ENCODE measurements at regions not wholly inside any gene's neighbourhood (a gene's known extent, or its start where the extent isn't known, plus 50 kb on each side); places are given as distances from the start of the nearest gene placed in this dataset.

DNA sequence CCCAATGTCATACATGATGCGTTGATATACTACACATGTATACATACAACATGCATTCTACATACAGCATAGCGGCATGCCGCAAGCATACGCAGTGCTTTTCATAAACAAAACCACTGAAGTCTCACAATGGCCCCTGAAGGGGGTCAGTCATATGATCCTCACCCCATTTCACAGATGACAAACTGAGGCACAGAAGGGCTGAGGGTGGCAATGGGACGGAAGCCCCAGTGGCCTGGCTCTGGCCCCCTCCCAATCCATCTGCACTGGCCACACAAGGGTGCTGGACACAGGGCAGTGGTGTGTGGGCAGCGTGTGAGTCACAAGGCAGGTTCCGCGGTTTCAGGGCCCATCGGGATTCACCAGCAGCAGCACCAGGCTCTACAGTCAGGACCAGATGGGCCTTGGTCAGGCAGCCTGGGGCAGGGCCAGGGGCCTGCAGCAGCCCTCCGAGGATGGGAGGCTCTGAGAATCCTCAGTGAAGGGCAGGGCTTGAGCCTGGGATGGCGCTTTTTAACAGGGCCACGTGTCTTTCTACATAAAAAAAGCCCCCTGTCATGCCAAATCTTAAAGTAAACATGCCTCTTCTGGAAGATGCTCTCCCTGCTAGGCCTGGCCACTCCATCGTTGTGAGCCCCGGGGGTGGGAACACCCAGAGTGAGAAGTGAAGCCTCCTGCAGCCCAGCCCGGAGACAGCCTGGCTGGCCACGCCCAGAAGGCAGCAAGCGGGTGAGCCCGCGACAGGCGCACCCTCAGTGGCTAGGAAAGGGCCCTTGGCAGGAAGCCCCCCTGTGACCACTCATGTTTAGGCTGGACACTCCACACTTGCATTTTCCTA is 206.5 kb downstream of the CTTN start:
- no peak overlapping the region for H3K27ac Mint-ChIP-seq
- no peaks in the 10 kb centered on the region for H3K4me1 Mint-ChIP-seq
- H3K4me3 Mint-ChIP-seq, result no peak overlapping the region

DNA sequence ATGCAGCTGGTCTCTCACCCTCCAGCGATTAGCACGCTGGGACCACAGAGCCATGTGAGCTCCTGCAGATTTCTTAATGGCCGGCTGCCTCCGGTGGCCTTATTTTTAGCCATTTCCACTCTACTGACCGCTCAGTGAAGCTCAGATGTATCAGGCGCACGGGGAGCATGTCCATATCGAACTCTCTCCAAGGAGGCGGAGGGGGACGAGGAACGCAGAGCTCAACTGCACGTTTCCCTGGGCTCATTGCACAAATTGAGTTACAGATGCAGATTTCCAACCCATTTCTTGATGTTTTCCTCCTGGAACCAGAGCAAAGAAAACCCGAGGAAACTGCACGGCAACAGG is 207.1 kb downstream of the CTTN start:
- no peak overlapping the region for H3K27ac ChIP-seq (ENCODE audit: low read depth, low read length)
- H3K27me3 Mint-ChIP-seq, result peaks cover 0 to 2% of the 10 kb centered on the region in 2 donors
- H3K4me1 ChIP-seq (ENCODE audit: insufficient read depth, low read length), result no peaks in the 10 kb centered on the region
- no peaks in the 10 kb centered on the region for H3K36me3 ChIP-seq (ENCODE audit: insufficient read depth, low read length)
- H3K9me3 Mint-ChIP-seq, result no peaks in the 10 kb centered on the region
- H3K27ac Mint-ChIP-seq, result peak overlapping the region in 1 of 7 donors; percentile 9
- H3K27me3 ChIP-seq (ENCODE audit: insufficient read depth, low read length), result no peaks in the 10 kb centered on the region
- ChIA-PET CTCF (ENCODE audit: partially characterized antibody) (no interaction called here), POLR2A (ENCODE audit: partially characterized antibody) (no interaction called here)
- H3K9me3 ChIP-seq (ENCODE audit: control insufficient read depth in 1 of 2, low read length in 2 of 2), result no peaks in the 10 kb centered on the region
- H3K4me1 Mint-ChIP-seq, result no peaks in the 10 kb centered on the region
- no peaks in the 10 kb centered on the region for H3K36me3 Mint-ChIP-seq
- H3K4me3 ChIP-seq (ENCODE audit: low read length in 2 of 2), result no peak overlapping the region
- DNase-seq, result no peak
- H3K4me3 Mint-ChIP-seq, result no peak overlapping the region
- intact Hi-C loops (cut with micrococcal nuclease), result no loop called here

More for the DNA sequence above, 206.5 kb downstream of the CTTN start:
- intact Hi-C loops (cut with micrococcal nuclease), result no loop called here
- Histone ChIP-seq H3K4me3 (ENCODE audit: low read length in 2 of 2) (no peak overlapping the region), H3K4me1 (ENCODE audit: insufficient read depth, low read length) (no peaks in the 10 kb centered on the region), H3K9me3 (ENCODE audit: control insufficient read depth in 1 of 2, low read length in 2 of 2) (no peaks in the 10 kb centered on the region), H3K27me3 (ENCODE audit: insufficient read depth, low read length) (no peaks in the 10 kb centered on the region), H3K36me3 (ENCODE audit: insufficient read depth, low read length) (no peaks in the 10 kb centered on the region), H3K27ac (ENCODE audit: low read depth, low read length) (no peak overlapping the region)
- ChIA-PET CTCF (ENCODE audit: partially characterized antibody) (no interaction called here), POLR2A (ENCODE audit: partially characterized antibody) (no interaction called here)
- H3K9me3 Mint-ChIP-seq, result no peaks in the 10 kb centered on the region
- H3K36me3 Mint-ChIP-seq, result no peaks in the 10 kb centered on the region
- H3K27me3 Mint-ChIP-seq, result peaks cover 0 to 2% of the 10 kb centered on the region in 2 donors
- DNase-seq, result no peak

DNA sequence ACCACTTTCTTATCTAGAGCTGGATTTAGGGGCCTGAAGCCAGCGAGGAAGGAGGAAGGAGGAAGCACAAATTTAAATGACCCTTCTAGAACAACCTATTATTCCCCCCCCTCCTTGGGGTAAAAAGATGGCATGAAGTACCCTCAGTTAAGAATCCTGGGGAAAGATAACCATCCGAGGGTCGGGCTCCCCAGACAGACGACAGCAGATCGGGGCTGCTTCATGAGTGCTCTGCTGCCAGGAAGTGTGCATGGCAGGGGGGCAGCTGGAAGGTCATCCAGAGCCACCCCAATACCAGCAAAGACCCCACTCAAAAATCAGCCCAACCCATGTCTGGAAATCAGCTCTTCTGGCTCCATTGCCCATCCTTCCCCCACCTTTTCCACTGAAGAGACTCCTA is 207.5 kb downstream of the CTTN start:
- POLR2A ChIA-PET (ENCODE audit: partially characterized antibody), result no interaction called here
- H3K9me3 ChIP-seq (ENCODE audit: control insufficient read depth in 1 of 2, low read length in 2 of 2), result no peaks in the 10 kb centered on the region
- no peak overlapping the region for H3K27ac Mint-ChIP-seq
- no peaks in the 10 kb centered on the region for H3K27me3 ChIP-seq (ENCODE audit: insufficient read depth, low read length)
- intact Hi-C loops (cut with micrococcal nuclease), result no loop called here
- H3K4me3 ChIP-seq (ENCODE audit: low read length in 2 of 2), result no peak overlapping the region
- H3K36me3 ChIP-seq (ENCODE audit: insufficient read depth, low read length), result no peaks in the 10 kb centered on the region
- no peaks in the 10 kb centered on the region for H3K9me3 Mint-ChIP-seq
- no peak for DNase-seq
- no peak overlapping the region for H3K4me3 Mint-ChIP-seq
- no peak overlapping the region for H3K27ac ChIP-seq (ENCODE audit: low read depth, low read length)
- CTCF ChIA-PET (ENCODE audit: partially characterized antibody), result no interaction called here
- H3K4me1 ChIP-seq (ENCODE audit: insufficient read depth, low read length), result no peaks in the 10 kb centered on the region
- no peaks in the 10 kb centered on the region for H3K4me1 Mint-ChIP-seq
- peaks cover 0 to 2% of the 10 kb centered on the region in 2 donors for H3K27me3 Mint-ChIP-seq
- no peaks in the 10 kb centered on the region for H3K36me3 Mint-ChIP-seq

DNA sequence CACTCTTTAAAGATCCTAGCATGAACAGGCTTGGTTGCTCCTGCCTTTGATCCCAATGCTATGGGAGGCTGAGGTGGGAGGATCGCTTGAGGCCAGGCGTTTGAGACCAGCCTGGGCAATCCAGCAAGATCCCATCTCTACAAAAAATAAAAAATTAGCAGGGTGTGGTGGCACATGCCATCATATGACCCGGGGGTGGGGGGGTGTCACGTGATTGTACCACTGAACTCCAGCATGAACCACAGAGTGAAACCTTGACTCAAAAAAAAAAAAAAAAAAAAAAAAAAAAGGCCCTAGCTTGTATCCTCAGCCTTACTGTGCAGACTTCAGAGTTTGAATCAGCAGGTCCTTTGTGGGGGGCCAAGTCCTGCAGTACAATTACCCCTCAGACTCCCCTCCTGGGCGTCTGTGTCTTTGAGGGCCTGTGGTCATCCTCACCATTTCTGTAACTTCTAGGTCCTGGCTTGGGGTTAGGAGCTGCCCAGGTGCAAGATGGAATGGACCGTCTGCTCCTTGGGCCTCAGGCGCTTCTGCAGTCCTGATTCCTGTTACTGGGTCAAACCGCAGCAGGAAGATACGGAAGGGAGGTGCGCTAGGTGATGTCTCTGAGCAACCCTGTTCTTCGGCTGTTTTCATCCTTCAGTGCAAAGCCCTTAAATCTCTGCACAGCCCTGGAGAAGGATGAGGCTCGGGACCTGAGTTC is 208.1 kb downstream of the CTTN start:
- POLR2A ChIA-PET (ENCODE audit: partially characterized antibody), result no interaction called here
- Mint-ChIP-seq H3K36me3 (no peaks in the 10 kb centered on the region), H3K9me3 (no peaks in the 10 kb centered on the region), H3K27me3 (peaks cover 0 to 2% of the 10 kb centered on the region in 2 donors), H3K4me3 (no peak overlapping the region), H3K4me1 (no peaks in the 10 kb centered on the region), H3K27ac (no peak overlapping the region)
- H3K9me3 ChIP-seq (ENCODE audit: control insufficient read depth in 1 of 2, low read length in 2 of 2), result no peaks in the 10 kb centered on the region
- intact Hi-C loops (cut with micrococcal nuclease), result no loop called here
- H3K27me3 ChIP-seq (ENCODE audit: insufficient read depth, low read length), result no peaks in the 10 kb centered on the region
- no peaks in the 10 kb centered on the region for H3K36me3 ChIP-seq (ENCODE audit: insufficient read depth, low read length)
- DNase-seq, result no peak
- H3K4me1 ChIP-seq (ENCODE audit: insufficient read depth, low read length), result no peaks in the 10 kb centered on the region
- no peak overlapping the region for H3K27ac ChIP-seq (ENCODE audit: low read depth, low read length)
- CTCF ChIA-PET (ENCODE audit: partially characterized antibody), result no interaction called here
- H3K4me3 ChIP-seq (ENCODE audit: low read length in 2 of 2), result no peak overlapping the region

DNA sequence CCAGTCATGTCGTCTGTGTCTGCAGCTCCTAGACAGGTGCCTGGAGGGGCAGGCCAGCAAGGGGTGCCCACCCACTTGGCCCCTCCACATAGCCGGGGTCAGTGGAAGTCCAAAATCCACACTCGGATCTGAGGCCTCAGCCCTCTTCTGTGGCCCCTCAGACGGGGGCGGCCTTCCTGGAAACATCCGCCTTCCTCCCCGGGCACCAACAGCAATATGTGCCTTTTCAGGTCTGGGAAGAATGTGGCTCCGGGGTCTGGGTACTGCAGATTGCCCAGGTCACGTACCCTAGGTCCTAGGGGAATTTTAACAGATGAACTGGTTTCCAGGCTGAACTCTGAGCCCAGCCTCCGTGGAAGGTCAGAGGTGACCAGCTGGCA is 208.6 kb downstream of the CTTN start:
- no peaks in the 10 kb centered on the region for H3K4me1 Mint-ChIP-seq
- ChIA-PET POLR2A (ENCODE audit: partially characterized antibody) (no interaction called here), CTCF (ENCODE audit: partially characterized antibody) (no interaction called here)
- no peak overlapping the region for H3K4me3 ChIP-seq (ENCODE audit: low read length in 2 of 2)
- no peaks in the 10 kb centered on the region for H3K4me1 ChIP-seq (ENCODE audit: insufficient read depth, low read length)
- no peaks in the 10 kb centered on the region for H3K27me3 ChIP-seq (ENCODE audit: insufficient read depth, low read length)
- H3K36me3 Mint-ChIP-seq, result no peaks in the 10 kb centered on the region
- H3K9me3 Mint-ChIP-seq, result no peaks in the 10 kb centered on the region
- H3K27ac Mint-ChIP-seq, result no peak overlapping the region
- peaks cover 0 to 2% of the 10 kb centered on the region in 2 donors for H3K27me3 Mint-ChIP-seq
- no peak for DNase-seq
- no peak overlapping the region for H3K4me3 Mint-ChIP-seq
- H3K9me3 ChIP-seq (ENCODE audit: control insufficient read depth in 1 of 2, low read length in 2 of 2), result no peaks in the 10 kb centered on the region
- intact Hi-C loops (cut with micrococcal nuclease), result no loop called here
- H3K27ac ChIP-seq (ENCODE audit: low read depth, low read length), result no peak overlapping the region
- H3K36me3 ChIP-seq (ENCODE audit: insufficient read depth, low read length), result no peaks in the 10 kb centered on the region

DNA sequence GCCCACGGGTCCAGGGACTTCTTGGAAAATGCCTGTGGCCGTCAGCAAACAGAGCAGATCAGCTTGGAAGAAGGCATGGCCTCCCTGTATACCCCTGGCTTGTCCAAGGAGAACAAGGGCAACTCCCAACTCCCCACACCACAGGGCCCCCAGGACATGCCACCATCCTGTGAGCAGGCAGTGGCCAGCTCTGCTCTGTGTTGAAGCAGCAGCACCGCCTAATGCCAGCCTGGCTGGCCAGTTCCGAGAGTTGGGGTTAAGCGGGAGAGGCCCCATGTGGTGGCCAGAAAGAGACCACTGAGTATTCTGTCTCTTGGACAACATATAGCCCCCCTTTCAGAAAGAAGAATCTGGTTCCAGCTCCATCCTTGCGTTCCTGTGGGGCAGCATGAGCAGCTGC is 209.2 kb downstream of the CTTN start:
- DNase-seq, result no peak
- no peaks in the 10 kb centered on the region for H3K27me3 ChIP-seq (ENCODE audit: insufficient read depth, low read length)

DNA sequence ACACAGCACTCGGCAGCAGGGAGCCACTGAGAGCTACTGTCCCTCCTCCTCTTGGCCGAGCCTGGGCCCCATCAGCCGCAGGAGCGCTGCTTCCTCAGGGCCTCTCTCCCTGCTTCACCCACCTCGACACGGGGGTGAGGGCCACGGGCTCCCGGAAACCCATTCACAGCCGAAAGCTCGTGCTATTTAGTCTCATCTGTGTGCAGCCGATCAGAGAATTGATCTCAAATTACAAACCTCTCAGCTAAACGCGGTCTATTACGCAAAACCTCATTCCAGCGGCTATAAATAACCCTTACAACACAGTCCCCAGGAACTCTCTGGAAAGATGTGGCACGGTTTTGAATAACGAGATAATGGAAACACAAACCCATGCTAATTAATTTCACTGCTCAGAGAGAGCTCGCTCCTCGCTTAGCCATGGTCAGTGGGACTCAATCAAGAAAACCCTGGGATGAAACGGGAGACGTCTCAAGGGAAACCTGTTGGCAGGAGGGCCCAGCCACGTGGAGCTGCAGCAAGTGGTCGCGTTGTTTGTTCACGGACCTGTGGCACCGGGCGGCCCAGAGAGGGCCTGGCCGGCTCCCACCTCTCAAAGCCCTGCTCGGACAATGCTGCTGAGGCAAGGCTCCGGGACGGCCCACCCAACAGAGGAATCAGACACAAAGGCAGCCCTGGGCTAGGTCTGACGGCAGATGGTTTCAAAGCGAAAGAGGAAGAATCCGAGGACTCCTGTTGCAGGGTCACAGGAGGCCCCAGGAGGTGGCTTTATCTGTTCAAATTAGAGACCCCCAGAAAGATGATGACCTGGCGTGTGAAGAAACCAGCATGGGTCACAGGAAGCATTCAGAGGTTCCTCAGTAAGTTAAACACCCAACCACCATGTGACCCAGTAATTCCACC is 210.5 kb downstream of the CTTN start:
- Histone ChIP-seq H3K36me3 (ENCODE audit: insufficient read depth, low read length) (no peaks in the 10 kb centered on the region), H3K9me3 (ENCODE audit: control insufficient read depth in 1 of 2, low read length in 2 of 2) (no peaks in the 10 kb centered on the region), H3K4me3 (ENCODE audit: low read length in 2 of 2) (no peak overlapping the region), H3K4me1 (ENCODE audit: insufficient read depth, low read length) (no peaks in the 10 kb centered on the region), H3K27me3 (ENCODE audit: insufficient read depth, low read length) (no peaks in the 10 kb centered on the region), H3K27ac (ENCODE audit: low read depth, low read length) (no peak overlapping the region)
- POLR2A ChIA-PET (ENCODE audit: partially characterized antibody), result no interaction called here
- no peaks in the 10 kb centered on the region for H3K36me3 Mint-ChIP-seq
- H3K9me3 Mint-ChIP-seq, result no peaks in the 10 kb centered on the region
- H3K27ac Mint-ChIP-seq, result no peak overlapping the region
- peaks cover 0 to 2% of the 10 kb centered on the region in 2 donors for H3K27me3 Mint-ChIP-seq
- no peaks in the 10 kb centered on the region for H3K4me1 Mint-ChIP-seq
- CTCF ChIA-PET (ENCODE audit: partially characterized antibody), result no interaction called here
- intact Hi-C loops (cut with micrococcal nuclease), result no loop called here
- no peak for DNase-seq
- H3K4me3 Mint-ChIP-seq, result no peak overlapping the region

More for the DNA sequence above, 209.2 kb downstream of the CTTN start:
- no peak overlapping the region for H3K27ac Mint-ChIP-seq
- POLR2A ChIA-PET (ENCODE audit: partially characterized antibody), result no interaction called here
- no peaks in the 10 kb centered on the region for H3K9me3 ChIP-seq (ENCODE audit: control insufficient read depth in 1 of 2, low read length in 2 of 2)
- CTCF ChIA-PET (ENCODE audit: partially characterized antibody), result no interaction called here
- no peak overlapping the region for H3K4me3 Mint-ChIP-seq
- H3K36me3 Mint-ChIP-seq, result no peaks in the 10 kb centered on the region
- H3K4me3 ChIP-seq (ENCODE audit: low read length in 2 of 2), result no peak overlapping the region
- no peaks in the 10 kb centered on the region for H3K4me1 ChIP-seq (ENCODE audit: insufficient read depth, low read length)
- H3K9me3 Mint-ChIP-seq, result no peaks in the 10 kb centered on the region
- H3K27me3 Mint-ChIP-seq, result peaks cover 0 to 2% of the 10 kb centered on the region in 2 donors
- no peaks in the 10 kb centered on the region for H3K4me1 Mint-ChIP-seq
- no peaks in the 10 kb centered on the region for H3K36me3 ChIP-seq (ENCODE audit: insufficient read depth, low read length)
- intact Hi-C loops (cut with micrococcal nuclease), result no loop called here
- no peak overlapping the region for H3K27ac ChIP-seq (ENCODE audit: low read depth, low read length)

Data from CD4-positive, alpha-beta memory T cell (primary cell).